ENCODE measurements at regions not wholly inside any gene's neighbourhood (a gene's known extent, or its start where the extent isn't known, plus 50 kb on each side); places are given as distances from the start of the nearest gene placed in this dataset.

DNA sequence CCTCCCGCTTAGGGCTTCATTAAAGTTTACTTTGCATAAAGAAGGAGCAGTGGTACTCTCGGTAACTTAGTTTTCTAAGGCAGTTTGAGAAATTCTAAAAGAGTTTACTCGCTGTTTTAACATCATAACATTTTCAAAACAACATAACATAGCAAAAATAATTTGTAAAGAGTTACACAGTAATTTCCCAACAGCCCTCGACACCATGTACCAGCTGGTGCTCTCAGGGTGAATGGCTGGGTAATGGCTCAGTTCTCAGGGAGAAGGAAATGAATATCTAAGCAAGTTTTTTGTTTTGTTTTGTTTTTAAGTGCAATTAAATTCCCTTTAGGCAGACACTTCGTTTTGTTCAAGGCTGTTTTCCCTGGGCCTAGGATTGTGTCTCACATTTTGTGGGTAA is 435.3 kb downstream of the C4orf33 start:
- TF ChIP-seq, protein P1, sequence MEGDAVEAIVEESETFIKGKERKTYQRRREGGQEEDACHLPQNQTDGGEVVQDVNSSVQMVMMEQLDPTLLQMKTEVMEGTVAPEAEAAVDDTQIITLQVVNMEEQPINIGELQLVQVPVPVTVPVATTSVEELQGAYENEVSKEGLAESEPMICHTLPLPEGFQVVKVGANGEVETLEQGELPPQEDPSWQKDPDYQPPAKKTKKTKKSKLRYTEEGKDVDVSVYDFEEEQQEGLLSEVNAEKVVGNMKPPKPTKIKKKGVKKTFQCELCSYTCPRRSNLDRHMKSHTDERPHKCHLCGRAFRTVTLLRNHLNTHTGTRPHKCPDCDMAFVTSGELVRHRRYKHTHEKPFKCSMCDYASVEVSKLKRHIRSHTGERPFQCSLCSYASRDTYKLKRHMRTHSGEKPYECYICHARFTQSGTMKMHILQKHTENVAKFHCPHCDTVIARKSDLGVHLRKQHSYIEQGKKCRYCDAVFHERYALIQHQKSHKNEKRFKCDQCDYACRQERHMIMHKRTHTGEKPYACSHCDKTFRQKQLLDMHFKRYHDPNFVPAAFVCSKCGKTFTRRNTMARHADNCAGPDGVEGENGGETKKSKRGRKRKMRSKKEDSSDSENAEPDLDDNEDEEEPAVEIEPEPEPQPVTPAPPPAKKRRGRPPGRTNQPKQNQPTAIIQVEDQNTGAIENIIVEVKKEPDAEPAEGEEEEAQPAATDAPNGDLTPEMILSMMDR (IDR thresholded peaks at IDR 0.05), result no peak
- TF ChIP-seq POLR2AphosphoS5 (IDR thresholded peaks at IDR 0.05), result no peak
